NCI-H2081 treated with DMSO at 0.1 percent for 48 hours (cell line): ENCODE measurements at regions not wholly inside any gene's neighbourhood (a gene's known extent, or its start where the extent isn't known, plus 50 kb on each side); places are given as distances from the start of the nearest gene placed in this dataset.

Source experiments
- DNase-seq: peaks from one replicate; lab custom pipeline; 2025; lab: John Stamatoyannopoulos, UW

DNA sequence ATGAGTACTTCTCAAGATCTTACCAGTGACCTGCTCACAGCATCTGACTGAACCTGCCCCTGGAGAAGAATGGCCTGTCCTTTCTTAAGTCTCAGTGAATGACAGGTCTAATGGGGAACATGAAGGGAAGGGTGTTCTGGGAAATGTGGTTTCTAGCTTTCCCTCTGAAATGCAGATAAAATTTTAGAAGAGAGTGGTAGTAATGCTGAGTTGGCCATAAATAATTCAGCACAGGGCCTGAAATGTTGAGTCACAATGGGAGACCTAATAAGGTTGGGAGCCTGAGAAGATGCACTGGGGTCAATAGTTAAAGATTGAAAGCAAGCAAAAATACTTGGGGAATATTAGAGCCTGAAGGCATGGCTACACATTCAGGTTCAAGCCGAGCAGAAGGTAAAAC lies 214.9 kb upstream of the ARHGAP24 start:
- no peak for DNase-seq

DNA sequence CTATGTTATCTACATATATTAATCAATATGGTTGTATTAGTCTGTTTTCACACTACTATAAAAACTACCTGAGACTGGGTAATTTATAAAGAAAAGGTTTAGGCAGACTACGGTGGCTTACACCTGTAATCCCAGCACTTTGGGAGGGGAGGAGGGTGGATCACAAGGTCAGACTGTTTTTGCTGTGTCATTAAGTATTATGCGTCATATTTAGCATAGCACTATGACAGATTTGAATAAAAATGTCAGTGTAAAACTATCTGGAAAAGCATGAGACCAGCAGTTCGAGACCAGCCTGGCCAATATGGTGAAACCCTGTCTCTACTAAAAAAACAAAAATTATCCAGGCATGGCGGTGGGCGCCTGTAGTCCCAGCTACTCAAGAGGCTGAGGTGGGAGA lies 209.7 kb upstream of the ARHGAP24 start:
- no peak for DNase-seq

DNA sequence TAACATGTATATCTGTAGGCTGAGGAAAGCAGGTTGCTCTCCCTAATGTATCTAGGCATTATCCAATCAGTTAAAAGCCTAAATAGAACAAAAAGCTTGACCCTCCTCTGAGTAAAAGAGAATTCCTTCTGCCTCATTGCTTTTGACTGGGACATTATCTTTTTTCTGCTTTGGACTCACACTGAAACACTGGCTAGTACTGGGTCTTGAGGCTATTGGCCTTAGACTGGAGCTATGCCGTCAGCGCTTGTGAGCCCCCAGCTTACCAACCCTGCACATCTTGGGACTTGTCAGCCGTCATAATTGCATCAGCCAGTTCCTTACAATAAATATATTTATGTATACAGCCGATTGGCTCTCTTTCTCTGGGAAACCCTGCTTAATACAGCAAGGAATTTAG lies 206.8 kb upstream of the ARHGAP24 start:
- DNase-seq: no peak

DNA sequence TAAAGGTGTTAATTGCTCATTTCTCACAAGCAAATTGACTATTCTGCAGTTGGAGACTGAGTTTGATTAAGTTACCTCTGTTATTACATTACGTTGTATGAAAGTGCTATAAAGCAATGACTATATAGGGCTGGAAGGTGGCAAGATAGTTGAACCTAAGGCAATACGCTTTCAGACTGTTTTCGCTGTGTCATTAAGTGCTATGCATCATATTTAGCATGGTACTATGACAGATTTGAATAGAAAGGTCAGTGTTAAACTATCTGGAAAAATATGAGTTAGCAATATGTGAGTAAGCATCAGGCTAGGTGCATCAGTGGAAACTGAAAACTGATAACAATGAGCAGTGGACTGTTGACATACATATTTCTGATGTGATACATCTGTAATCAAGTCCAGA lies 206.0 kb upstream of the ARHGAP24 start:
- DNase-seq: no peak

DNA sequence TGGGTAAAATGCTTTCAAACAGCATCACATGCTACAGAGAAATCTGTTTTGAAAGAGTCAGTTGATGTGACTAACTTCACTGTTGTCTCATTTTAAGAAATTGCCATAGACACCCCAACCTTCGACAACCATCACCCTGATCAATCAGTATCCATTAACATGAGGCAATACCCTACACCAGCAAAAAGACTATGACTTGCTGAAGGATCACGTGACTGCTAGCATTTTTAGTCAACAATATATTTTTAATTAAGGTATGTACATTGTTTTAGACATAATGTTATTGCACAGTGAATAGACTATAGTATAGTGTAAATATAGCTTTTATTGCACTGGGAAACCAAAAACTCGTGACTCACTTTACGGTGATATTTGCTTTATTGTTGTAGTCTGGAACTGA lies 200.0 kb upstream of the ARHGAP24 start:
- no peak for DNase-seq

DNA sequence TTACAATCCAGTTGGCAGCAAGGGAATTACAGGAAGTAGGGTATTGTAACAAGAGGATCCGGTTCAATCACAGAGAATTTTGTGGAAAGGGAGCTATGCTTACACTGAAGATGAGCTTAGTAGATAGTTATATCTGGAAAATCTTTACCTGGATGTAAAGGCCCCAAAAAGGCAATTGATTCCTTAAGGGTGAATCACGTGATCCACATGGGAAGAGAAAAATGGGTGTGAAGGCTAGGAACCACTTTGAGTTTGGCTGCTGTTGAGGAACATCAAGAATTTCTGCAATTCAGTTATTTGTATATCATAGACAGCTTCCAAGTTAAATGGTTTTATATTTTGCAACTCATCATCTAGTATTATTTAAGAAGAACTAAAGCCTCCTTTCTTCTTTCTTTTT lies 194.0 kb upstream of the ARHGAP24 start:
- no peak for DNase-seq

DNA sequence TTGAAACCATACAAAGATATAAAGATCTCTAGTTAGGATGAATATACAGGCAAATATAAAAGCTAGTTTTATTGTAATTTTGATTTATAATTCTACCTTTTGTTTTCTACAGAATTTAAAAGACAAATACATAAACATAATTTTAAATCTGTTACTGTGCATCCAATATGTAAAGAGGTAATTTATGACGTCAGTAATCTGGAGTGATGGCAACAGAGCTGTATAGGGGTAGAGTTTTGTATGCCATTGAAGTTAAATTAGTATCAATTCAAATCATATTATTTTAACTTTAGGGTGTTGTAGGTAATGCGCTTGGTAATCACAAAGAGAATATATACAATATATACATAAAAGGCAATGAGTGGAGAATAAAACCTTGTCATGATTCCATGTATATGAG lies 183.7 kb upstream of the ARHGAP24 start:
- no peak for DNase-seq

DNA sequence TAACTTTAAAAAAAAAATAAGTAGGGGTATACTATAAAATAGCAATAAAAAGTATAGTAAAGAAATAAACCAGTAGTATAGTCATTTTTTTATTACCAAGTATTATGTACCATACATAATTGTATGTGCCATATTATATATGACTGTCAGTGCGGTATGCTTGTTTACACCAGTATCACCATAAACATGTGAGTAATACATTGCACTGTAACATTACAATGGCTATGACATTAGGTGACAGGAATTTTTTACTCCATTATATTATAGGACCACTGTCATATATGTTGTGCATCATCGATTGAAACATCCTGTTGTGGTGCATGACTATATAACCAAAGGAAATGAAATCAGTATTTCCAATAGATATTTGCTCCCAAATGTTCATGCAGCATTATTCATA lies 176.9 kb upstream of the ARHGAP24 start:
- no peak for DNase-seq

DNA sequence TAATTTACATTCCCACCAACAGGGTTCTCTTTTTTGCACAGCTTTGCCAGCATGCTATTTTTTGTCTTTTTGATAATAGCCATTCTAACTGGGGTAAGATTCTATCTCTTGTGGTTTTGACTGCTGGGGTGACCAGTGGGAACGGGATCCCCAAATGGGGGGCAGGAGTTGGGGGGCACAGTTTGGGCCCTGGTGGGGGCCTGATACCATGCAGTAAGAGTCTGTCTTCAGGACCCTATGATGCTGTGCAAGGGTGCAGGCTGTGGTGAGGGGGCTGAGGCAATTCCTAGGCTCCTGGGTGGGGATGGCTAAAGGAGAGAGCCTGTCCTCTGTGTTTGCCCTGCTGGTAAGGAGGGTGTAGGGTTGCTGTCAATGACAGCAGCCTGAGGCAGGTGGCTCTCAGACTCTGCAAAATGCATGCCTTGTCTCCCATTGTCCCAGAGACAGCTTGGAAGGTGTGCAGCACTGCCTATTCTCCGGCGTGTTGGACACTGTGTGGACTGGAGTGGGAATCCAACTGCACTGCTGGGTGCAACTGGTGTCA lies 172.7 kb upstream of the ARHGAP24 start:
- no peak for DNase-seq

DNA sequence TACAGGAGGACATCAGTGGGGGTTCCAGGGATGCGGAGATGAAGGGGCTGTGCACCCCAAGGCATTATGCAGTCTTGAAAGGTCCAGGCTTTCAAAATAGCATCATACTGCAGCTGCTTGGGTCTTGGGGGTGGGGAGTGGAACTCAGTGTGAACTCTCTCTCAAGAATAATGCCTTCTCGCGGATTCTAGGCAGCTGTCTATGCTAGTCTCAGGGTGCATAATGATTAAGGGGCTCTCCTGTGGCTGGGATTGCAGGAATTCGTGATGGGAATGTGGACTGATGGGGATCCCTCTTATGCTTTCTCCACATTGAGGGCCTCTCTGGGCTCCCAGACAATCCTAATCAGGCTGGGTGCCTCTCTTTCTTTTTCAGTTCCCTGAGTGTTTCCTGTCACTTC lies 172.2 kb upstream of the ARHGAP24 start:
- no peak for DNase-seq

DNA sequence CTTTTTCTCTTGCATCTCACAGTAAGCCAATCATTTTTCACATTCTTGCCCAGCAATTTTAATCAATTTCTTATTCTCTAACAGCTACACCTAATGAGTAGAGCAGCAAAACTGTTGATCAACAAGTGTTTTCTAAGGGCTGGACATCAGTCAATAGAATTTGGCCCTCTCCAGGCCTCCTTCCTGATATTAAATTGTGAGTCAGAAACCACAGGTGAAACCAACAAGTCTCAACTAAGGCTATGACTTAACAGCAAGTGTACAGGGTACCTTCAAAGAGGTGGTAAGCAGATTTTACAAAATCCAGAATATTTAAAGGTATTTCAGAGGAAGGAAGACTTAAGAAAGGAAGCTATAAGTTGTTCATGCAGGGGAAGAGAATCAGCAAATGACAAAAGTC lies 156.5 kb upstream of the ARHGAP24 start:
- DNase-seq: no peak

DNA sequence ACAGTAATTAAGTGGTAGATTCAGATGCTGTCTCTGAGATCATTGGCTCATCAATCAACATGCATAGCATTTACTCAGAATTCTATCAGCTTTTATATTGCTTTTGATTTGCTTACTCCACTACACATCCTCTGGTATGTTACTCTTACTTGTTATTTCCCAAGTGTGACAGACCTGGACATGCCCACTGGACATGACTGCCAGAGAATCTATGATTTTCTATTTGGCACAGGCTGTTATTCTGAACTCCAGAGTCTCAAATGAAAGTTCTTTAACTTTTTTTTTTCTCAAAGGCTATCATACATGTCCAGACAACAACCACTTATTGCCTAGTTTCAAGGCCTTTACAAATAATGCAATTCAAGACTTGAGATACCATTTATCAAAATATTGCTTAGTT lies 116.1 kb upstream of the ARHGAP24 start:
- DNase-seq: no peak

DNA sequence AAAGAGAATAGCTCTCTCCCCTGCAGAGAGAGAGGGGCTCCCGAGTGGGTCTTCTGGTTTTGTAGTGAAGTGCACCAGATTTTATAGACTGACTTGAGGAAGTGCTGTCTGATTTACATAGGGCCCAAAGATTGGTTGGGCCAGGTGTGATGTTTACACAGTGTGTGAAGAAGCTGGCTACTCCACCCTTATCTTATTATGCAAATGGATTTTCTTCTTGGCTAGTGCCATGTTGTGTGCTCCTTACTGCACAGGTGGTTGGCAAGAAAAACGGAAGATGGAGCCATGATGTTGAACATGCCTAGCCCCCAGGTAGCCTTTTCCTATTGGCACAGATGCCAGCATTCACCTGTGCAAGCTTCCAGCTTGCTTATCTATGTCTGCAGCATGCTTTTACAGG lies 112.4 kb upstream of the ARHGAP24 start:
- DNase-seq: no peak

DNA sequence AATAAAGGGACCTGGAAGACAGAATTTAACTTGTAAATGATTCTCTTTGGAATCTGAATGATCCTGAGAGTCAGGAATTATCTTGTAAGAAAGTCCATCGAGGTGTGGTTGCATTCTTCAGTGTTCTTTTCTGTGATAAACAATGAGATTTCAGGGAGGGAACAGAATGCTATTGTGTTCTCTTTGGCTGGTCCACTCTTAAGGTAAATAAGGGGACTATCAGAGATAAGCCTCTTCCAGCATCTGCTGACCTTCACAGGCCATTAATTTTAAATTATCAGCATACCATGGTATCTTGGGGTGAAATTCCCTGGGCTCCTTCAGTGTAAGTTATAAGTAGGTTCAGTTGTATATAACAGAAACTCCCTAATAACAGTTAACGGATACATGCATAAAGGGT lies 107.1 kb upstream of the ARHGAP24 start:
- no peak for DNase-seq

DNA sequence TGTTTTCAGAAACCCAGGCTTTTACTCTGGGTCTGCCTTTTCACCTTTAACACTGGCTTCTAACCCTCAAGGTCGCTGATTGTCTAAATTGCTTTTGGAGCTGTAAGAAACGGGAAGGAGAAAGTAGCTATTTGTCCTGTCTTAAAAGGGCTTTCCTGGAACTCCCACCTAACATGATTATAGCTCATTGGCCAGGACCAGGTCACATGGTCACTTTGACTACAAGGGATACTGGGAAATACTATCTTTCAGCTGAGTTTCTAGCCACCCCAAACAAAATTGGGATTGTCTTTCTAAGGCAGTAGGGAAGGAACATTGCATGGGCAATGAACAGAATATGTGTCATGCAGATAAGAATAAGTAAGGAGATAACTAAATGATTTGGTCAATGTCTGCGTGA lies 106.7 kb upstream of the ARHGAP24 start:
- no peak for DNase-seq

DNA sequence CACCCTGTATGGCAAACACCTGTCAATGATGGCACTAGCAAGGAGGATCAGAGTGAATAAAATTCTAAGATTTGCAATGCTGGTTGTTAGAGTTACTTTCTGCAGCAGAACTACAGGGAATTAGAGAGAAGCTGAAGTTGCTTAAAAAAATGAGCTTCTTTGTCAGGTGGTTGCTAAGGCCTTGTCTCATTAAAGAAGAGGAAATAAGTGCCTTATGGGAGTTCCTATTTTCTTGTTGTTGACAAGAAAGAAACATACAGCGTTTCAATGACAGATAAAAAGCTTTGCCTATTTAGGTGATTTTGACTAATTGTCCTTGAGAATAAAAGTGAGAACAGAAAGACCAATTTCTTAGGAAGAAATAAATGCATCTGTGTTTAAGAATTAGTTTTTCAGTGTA lies 106.0 kb upstream of the ARHGAP24 start:
- DNase-seq: no peak

DNA sequence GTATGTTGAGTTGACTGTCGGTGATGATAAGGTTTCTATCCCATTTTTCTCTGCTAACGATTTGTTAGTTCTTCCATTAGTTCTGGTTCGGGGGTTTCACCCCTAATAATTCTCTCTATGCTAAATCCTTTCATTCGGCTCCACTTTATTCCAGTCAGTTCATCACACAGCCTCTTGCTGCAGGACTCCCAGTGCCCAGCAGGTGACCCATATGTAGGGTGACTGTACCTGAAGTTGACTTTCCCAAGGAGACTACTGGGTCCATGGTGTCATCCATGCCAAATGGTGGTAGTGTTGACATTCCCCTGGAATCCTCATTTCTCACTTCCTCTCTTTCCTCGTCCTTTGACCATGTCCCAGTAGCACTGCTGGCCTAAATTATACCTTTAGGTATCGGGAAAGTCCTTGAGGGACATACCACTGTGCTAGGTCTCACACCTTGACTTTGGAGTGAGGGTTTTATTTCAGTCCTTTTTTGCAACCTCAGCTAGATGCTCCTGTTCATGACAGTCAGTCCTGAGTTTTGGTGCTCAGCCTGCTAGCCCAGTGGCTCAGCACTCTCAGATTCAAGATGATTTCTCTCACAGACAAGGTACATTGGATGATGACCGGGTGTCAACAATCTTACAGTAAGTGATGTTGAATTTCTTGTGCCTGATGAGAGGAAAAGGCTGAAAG lies 105.1 kb upstream of the ARHGAP24 start:
- DNase-seq: no peak

DNA sequence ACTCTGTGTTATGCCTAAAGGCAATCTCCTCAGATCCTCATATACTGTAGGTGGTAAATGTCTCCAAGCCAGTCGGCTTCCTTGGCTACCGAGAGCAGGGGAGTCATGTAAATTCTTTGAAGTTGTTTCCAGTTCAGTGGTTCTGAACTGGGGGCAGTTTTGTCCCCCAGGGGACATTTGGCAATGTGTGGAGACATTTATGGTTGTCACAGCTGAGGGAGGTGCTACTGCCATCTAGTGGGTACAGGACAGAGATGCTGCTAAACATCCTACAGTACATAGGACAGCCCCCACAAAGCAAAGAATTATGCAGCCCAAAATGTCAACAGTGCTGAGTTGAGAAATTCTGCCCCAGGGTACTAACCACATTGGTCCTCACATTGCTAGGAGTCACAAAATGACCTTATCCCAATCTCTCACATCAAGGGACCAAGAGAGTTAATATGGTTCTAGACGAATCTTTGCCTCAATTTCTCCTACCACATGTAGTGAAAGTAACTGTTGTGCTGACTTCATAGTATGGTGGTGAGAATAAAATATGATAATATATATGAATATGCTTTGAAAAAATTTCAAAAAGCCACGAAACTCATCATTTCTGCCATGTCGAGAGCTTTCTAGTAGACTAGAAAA lies 104.4 kb upstream of the ARHGAP24 start:
- no peak for DNase-seq

DNA sequence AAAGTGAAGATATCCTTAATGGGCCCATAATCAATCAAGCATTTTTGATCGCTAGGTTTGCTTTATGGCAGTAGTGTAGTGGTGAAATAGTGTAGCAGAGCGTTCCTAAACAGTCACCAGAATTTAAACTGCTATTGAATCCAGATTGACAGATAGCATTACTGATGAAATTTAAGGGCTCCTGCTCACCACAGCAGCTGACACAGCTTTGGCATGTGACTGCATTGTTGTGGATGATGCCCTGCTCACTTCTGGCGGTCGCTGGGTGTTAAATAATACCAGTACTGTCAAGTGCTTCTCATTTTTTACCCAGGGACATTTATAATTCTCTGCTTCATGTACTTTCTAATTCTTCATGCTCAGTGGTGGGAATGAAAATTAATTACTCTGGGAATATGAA lies 102.0 kb upstream of the ARHGAP24 start:
- no peak for DNase-seq

DNA sequence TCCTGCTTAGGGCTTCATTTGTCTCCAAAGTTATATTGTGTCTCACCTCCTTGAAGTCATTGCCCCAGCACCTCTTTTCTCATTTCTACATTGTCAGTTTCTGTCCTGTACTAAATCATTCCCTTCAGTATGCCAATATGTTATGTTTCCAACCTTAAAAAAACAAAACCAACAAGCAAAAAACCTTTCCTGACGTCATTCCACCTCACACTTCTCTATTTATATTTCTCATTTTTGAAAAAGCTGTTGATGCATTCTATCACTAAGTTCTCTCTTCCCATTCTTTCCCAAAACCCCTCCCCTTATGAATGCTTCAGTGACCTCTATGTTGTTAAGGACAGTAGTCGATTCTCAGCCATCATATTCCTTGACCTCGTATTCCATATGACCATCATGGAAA lies 98.7 kb upstream of the ARHGAP24 start:
- no peak for DNase-seq

DNA sequence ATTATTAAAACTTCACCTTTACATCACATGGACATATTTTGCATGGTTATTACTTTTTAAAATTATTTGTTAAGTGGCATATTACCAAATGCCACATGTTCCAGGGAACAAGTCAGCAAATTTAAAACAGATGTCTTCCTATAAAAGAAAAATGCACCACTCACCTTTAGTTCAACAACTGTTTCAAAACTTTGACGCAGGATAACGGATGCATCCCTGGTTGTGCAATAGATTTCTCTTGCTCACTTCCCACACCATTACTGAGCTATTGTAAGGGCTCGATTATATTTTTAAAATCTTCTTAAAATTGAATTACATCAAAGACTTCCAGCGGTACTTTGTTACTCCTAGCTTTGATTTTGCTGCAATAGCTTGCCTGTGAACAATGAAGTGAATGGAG lies 93.0 kb upstream of the ARHGAP24 start:
- no peak for DNase-seq

DNA sequence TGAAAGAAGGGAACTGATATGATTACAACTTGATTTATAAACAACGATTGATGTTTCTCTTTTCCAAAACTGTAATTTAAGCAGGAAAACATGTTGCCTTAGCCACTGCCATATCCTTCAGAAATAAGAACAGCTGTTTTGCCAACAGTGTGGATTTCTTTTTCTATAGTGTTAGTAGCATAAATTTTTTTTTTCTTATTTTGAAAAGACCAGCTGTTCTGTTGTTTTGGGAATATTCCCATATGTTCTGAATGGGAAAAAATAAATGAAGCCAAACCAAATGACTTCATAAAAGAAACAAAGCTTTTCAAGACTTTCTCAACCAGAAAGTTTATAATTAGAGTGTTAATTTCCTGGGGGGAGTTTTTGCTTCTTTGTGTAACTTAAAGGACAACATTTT lies 83.9 kb upstream of the ARHGAP24 start:
- DNase-seq: no peak

DNA sequence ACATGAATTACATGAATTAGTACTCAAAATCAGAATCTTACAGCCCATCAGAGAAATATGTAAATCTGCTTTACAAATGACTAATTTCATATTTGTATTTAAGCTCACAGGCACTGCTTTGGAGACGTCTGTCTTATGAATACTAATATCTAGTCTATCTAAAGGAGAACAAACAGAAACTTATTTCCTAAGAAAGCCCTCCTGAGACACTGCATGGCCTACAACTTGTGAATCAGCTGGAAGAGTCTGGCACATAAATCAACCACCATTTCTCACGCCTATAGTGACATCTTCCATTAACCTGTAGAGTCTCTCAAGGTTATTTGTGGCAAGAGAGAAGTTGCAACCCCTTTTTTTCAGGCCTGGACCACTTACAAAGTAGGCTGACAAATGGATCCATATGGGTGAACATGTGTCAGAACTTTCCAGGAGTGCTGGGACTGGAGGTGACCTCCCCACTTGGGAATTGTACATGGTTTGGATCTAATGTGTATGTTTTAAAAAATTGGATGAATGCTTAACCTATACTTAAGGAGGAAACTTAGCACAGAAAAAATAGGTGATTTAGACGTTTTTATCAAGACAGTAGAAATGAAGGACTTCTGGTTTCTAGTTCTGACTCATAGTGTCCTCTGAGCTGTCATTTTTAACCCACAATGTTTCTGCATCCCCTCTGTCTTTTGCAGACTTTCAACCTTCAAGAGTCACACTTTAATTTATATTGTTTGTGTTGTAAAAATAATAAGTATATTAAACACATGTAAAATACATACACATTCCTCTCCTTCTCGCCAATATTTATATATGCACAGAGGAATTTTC lies 83.2 kb upstream of the ARHGAP24 start:
- no peak for DNase-seq
